ENCODE measurements at regions not wholly inside any gene's neighbourhood (a gene's known extent, or its start where the extent isn't known, plus 50 kb on each side); places are given as distances from the start of the nearest gene placed in this dataset.

- Histone ChIP-seq H3K4me1 (ENCODE audit: low read depth) (no peaks in the 10 kb centered on the region), H3K9me3 (no peaks in the 10 kb centered on the region), H3K4me3 (no peak overlapping the region), H3K36me3 (ENCODE audit: low read depth) (no peaks in the 10 kb centered on the region)
- DNase-seq: no peak
- ATAC-seq: no peak
- intact Hi-C loops (cut with DNase I, micrococcal nuclease): no loop called here
- no peak for TF ChIP-seq CTCF (IDR thresholded peaks at IDR 0.05)
These were observed 369.9 kb downstream of the CDH26 start for GRCh38 chr20:60327971-60328660.

GRCh38 chr20:60330461-60330860 is 372.2 kb downstream of the CDH26 start:
- TF ChIP-seq CTCF (IDR thresholded peaks at IDR 0.05): no peak
- DNase-seq: no peak

GRCh38 chr20:60331688-60332300 is 373.6 kb downstream of the CDH26 start:
- ATAC-seq: no peak
- no peaks in the 10 kb centered on the region for H3K36me3 ChIP-seq (ENCODE audit: low read depth)
- no peaks in the 10 kb centered on the region for H3K4me1 ChIP-seq (ENCODE audit: low read depth)
- TF ChIP-seq CTCF (IDR thresholded peaks at IDR 0.05): no peak
- no peak overlapping the region for H3K4me3 ChIP-seq
- DNase-seq: no peak
- no peaks in the 10 kb centered on the region for H3K9me3 ChIP-seq
- intact Hi-C loops (cut with DNase I, micrococcal nuclease): no loop called here

More at GRCh38 chr20:60330461-60330860, 372.2 kb downstream of the CDH26 start:
- Histone ChIP-seq H3K4me3 (no peak overlapping the region), H3K9me3 (no peaks in the 10 kb centered on the region), H3K4me1 (ENCODE audit: low read depth) (no peaks in the 10 kb centered on the region), H3K36me3 (ENCODE audit: low read depth) (no peaks in the 10 kb centered on the region)
- no peak for ATAC-seq
- intact Hi-C loops (cut with DNase I, micrococcal nuclease): no loop called here

- Histone ChIP-seq H3K4me3 (no peak overlapping the region), H3K9me3 (no peaks in the 10 kb centered on the region), H3K36me3 (ENCODE audit: low read depth) (no peaks in the 10 kb centered on the region), H3K4me1 (ENCODE audit: low read depth) (no peaks in the 10 kb centered on the region)
- intact Hi-C loops (cut with DNase I, micrococcal nuclease): no loop called here
- TF ChIP-seq CTCF (IDR thresholded peaks at IDR 0.05): no peak
- DNase-seq: no peak
- no peak for ATAC-seq
These were observed 374.3 kb downstream of the CDH26 start for GRCh38 chr20:60332523-60332922.

GRCh38 chr20:60334911-60335310 is 376.7 kb downstream of the CDH26 start:
- no peak for TF ChIP-seq CTCF (IDR thresholded peaks at IDR 0.05)
- intact Hi-C loops (cut with DNase I, micrococcal nuclease): no loop called here
- ATAC-seq (no peak), DNase-seq (no peak)
- Histone ChIP-seq H3K9me3 (no peaks in the 10 kb centered on the region), H3K4me1 (ENCODE audit: low read depth) (no peaks in the 10 kb centered on the region), H3K36me3 (ENCODE audit: low read depth) (no peaks in the 10 kb centered on the region), H3K4me3 (no peak overlapping the region)
